ENCODE measurements at regions not wholly inside any gene's neighbourhood (a gene's known extent, or its start where the extent isn't known, plus 50 kb on each side); places are given as distances from the start of the nearest gene placed in this dataset.

- TF ChIP-seq ZNF214 (tag by site-specific recombination; IDR thresholded peaks at IDR 0.05; ENCODE audit: borderline replicate concordance) (no peak), ZBTB1 (tag by site-specific recombination; IDR thresholded peaks at IDR 0.05) (no peak), ZNF449 (tag by site-specific recombination; IDR thresholded peaks at IDR 0.05) (no peak), ZNF658 (tag by site-specific recombination; IDR thresholded peaks at IDR 0.05) (no peak), KLF1 (tag by site-specific recombination; IDR thresholded peaks at IDR 0.05) (no peak), ZNF138 (tag by site-specific recombination; IDR thresholded peaks at IDR 0.05; ENCODE audit: borderline replicate concordance) (no peak), ZNF610 (tag by site-specific recombination; IDR thresholded peaks at IDR 0.05; ENCODE audit: borderline replicate concordance) (no peak), ZNF174 (tag by site-specific recombination; IDR thresholded peaks at IDR 0.05) (no peak), ZNF423 (tag by site-specific recombination; IDR thresholded peaks at IDR 0.05) (no peak), ZNF518A (tag by site-specific recombination; conservative IDR thresholded peaks at IDR 0.05; ENCODE audit: low read depth) (no peak), HOXC10 (CRISPR knock-in tag; IDR thresholded peaks at IDR 0.05) (no peak), ZNF311 (tag by site-specific recombination; IDR thresholded peaks at IDR 0.05; ENCODE audit: borderline replicate concordance) (no peak), ZNF221 (tag by site-specific recombination; IDR thresholded peaks at IDR 0.05; ENCODE audit: borderline replicate concordance) (no peak), ZNF148 (tag by site-specific recombination; IDR thresholded peaks at IDR 0.05; ENCODE audit: borderline replicate concordance) (no peak), WT1 (tag by site-specific recombination; IDR thresholded peaks at IDR 0.05) (no peak), ZNF121 (tag by site-specific recombination; IDR thresholded peaks at IDR 0.05) (no peak), PRDM10 (tag by site-specific recombination; IDR thresholded peaks at IDR 0.05) (no peak)
- CTCF ChIA-PET = no interaction called here
- POLR2A ChIA-PET = no interaction called here
- no peaks in the 10 kb centered on the region for H3K36me3 ChIP-seq (ENCODE audit: control insufficient read depth in 2 of 2, insufficient read depth in 1 of 2, low read length in 2 of 2)
- 0 out of 2 replicates have a peak, but pooled peaks cover 9% of the 10 kb centered on the region for H3K4me1 ChIP-seq (ENCODE audit: control insufficient read depth, insufficient read depth, low read length)
- H3K9me3 ChIP-seq (ENCODE audit: control insufficient read depth, insufficient read depth, low read depth, low read length) = no peaks in the 10 kb centered on the region
- H3K4me3 ChIP-seq (ENCODE audit: low read depth, low read length) = no peak overlapping the region
- no peak overlapping the region for H3K27ac ChIP-seq (ENCODE audit: extremely low read depth, low read depth, low read length)
Measured at GRCh38 chr2:45209875-45210274, 200.6 kb upstream of the SIX2 start.
